Astrocyte (in vitro differentiated cells and primary cell): ENCODE measurements at regions not wholly inside any gene's neighbourhood (a gene's known extent, or its start where the extent isn't known, plus 50 kb on each side); places are given as distances from the start of the nearest gene placed in this dataset.

Source experiments
- DNase-seq: peaks from one replicate; pipeline ENCODE4 v3.0.0-alpha.2; 2010; ENCODE audit warnings: low read depth
- FAIRE-seq: peaks from 2 replicates; lab custom pipeline; 2011; peaks lifted over from hg19 to GRCh38; lab: Jason Lieb, UNC
- H2AFZ ChIP-seq: 2 replicates; pipeline ENCODE4 v1.6.0; 2012; ENCODE audit warnings: low read depth, low read length, inconsistent platforms
- H3K27ac ChIP-seq: 2 replicates; pipeline ENCODE4 v1.5.1; 2011; ENCODE audit warnings: low read depth, low read length, inconsistent platforms
- H3K27me3 ChIP-seq: 2 replicates; pipeline ENCODE4 v1.6.0; 2011; ENCODE audit warnings: low read length, inconsistent platforms; ENCODE audit not compliant: insufficient read depth
- H3K36me3 ChIP-seq: 2 replicates; pipeline ENCODE4 v1.5.1; 2011; ENCODE audit warnings: low read length, inconsistent platforms; ENCODE audit not compliant: insufficient read depth
- H3K4me1 ChIP-seq: 2 replicates; pipeline ENCODE4 v1.5.1; 2011; ENCODE audit warnings: low read length, inconsistent platforms; ENCODE audit not compliant: insufficient read depth
- H3K4me2 ChIP-seq: 2 replicates; pipeline ENCODE4 v1.6.0; 2012; ENCODE audit warnings: low read length, inconsistent platforms
- H3K4me3 ChIP-seq: 2 replicates; pipeline ENCODE4 v1.5.1; 2011; ENCODE audit warnings: low read depth, mild to moderate bottlenecking, low read length, inconsistent platforms; ENCODE audit not compliant: insufficient read depth
- H3K79me2 ChIP-seq: 2 replicates; pipeline ENCODE4 v1.6.0; 2012; ENCODE audit warnings: mild to moderate bottlenecking, low read length, inconsistent platforms; ENCODE audit not compliant: insufficient read depth
- H3K9ac ChIP-seq: 2 replicates; pipeline ENCODE4 v1.6.0; 2012; ENCODE audit warnings: mild to moderate bottlenecking, low read length, inconsistent platforms
- H3K9me3 ChIP-seq: 2 replicates; pipeline ENCODE4 v1.5.1; 2012; ENCODE audit warnings: low read depth, mild to moderate bottlenecking, low read length, inconsistent platforms; ENCODE audit not compliant: insufficient read depth
- H4K20me1 ChIP-seq: 2 replicates; pipeline ENCODE4 v1.6.0; 2012; ENCODE audit warnings: low read length, inconsistent platforms; ENCODE audit not compliant: insufficient read depth
- H3K27ac Mint-ChIP-seq: one replicate; pipeline ENCODE4 v1.8.0; 2021; ENCODE audit warnings: mild to moderate bottlenecking, mixed read lengths; ENCODE audit not compliant: unreplicated experiment
- H3K27me3 Mint-ChIP-seq: one replicate; pipeline ENCODE4 v1.8.0; 2021; ENCODE audit warnings: low read depth, mixed read lengths; ENCODE audit not compliant: unreplicated experiment
- H3K36me3 Mint-ChIP-seq: one replicate; pipeline ENCODE4 v1.8.0; 2021; ENCODE audit warnings: low read depth, mixed read lengths; ENCODE audit not compliant: unreplicated experiment
- H3K4me1 Mint-ChIP-seq: one replicate; pipeline ENCODE4 v1.8.0; 2021; ENCODE audit warnings: low read depth, mixed read lengths; ENCODE audit not compliant: unreplicated experiment
- H3K4me3 Mint-ChIP-seq: one replicate; pipeline ENCODE4 v1.8.0; 2021; ENCODE audit warnings: mild to moderate bottlenecking, moderate library complexity, mixed read lengths; ENCODE audit not compliant: unreplicated experiment
- H3K9me3 Mint-ChIP-seq: one replicate; pipeline ENCODE4 v1.8.0; 2021; ENCODE audit warnings: mild to moderate bottlenecking, mixed read lengths; ENCODE audit not compliant: unreplicated experiment
- EZH2 ChIP-seq: IDR thresholded peaks from 2 replicates; pipeline ENCODE4 v1.6.1; 2012; ENCODE audit warnings: mild to moderate bottlenecking, low read length, inconsistent platforms; ENCODE audit not compliant: insufficient read depth
- TF ChIP-seq, protein P1 (sequence below): IDR thresholded peaks from 2 replicates; pipeline ENCODE4 v1.5.1; 2011; ENCODE audit warnings: low read depth, mild to moderate bottlenecking, inconsistent platforms, low read length, moderate library complexity; ENCODE audit not compliant: insufficient read depth

DNA sequence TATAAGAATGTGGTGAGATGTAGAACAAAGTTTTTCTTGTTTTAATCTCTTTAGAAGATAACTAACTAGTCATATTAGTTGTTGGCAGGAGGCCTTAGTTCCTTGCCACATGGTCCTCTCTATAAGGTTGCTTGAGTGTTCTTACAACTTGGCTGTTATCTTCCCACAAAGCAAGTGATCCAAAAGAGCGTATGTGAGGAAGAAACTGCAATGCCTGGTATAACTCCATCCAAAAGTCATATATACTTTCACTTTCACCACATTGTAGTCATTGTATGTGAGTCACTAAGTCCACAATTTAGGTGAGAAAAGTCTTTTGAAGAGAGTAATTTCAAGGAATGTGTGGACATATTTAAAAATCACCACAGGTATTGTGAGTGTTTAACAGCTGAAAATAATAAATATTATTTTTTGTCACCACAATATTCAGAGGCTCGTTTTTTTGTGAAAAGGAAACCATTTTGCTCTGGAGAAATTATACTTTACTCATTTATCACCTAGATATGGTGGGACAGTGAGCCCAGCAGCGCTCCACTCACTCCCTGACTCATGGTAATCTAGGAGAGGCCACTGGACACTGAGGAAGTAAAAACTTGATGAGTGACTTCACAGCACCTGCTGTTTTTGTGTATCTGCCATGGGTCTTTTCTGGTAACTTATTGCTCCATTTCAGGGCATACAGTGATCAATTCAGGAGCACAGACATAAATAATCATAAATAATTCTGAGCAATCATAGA lies 369.4 kb upstream of the NDST3 start:
- Mint-ChIP-seq H3K4me3 (no peak overlapping the region), H3K36me3 (no peaks in the 10 kb centered on the region), H3K27me3 (no peaks in the 10 kb centered on the region), H3K4me1 (no peaks in the 10 kb centered on the region), H3K27ac (no peak overlapping the region), H3K9me3 (no peaks in the 10 kb centered on the region)
- DNase-seq (peak; percentile 36), FAIRE-seq (no peak)
- no peak overlapping the region for H3K9ac ChIP-seq
- no peak overlapping the region for H3K4me2 ChIP-seq
- no peak overlapping the region for H3K4me3 ChIP-seq
- no peak for TF ChIP-seq EZH2
- TF ChIP-seq, protein P1, sequence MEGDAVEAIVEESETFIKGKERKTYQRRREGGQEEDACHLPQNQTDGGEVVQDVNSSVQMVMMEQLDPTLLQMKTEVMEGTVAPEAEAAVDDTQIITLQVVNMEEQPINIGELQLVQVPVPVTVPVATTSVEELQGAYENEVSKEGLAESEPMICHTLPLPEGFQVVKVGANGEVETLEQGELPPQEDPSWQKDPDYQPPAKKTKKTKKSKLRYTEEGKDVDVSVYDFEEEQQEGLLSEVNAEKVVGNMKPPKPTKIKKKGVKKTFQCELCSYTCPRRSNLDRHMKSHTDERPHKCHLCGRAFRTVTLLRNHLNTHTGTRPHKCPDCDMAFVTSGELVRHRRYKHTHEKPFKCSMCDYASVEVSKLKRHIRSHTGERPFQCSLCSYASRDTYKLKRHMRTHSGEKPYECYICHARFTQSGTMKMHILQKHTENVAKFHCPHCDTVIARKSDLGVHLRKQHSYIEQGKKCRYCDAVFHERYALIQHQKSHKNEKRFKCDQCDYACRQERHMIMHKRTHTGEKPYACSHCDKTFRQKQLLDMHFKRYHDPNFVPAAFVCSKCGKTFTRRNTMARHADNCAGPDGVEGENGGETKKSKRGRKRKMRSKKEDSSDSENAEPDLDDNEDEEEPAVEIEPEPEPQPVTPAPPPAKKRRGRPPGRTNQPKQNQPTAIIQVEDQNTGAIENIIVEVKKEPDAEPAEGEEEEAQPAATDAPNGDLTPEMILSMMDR, result no peak
- H3K9me3 ChIP-seq, result no peaks in the 10 kb centered on the region
- H3K27ac ChIP-seq, result no peak overlapping the region
- H3K27me3 ChIP-seq, result no peaks in the 10 kb centered on the region
- H4K20me1 ChIP-seq, result no peaks in the 10 kb centered on the region
- H3K79me2 ChIP-seq, result no peaks in the 10 kb centered on the region
- H2AFZ ChIP-seq, result no peak overlapping the region
- H3K36me3 ChIP-seq, result no peaks in the 10 kb centered on the region
- H3K4me1 ChIP-seq, result no peaks in the 10 kb centered on the region

DNA sequence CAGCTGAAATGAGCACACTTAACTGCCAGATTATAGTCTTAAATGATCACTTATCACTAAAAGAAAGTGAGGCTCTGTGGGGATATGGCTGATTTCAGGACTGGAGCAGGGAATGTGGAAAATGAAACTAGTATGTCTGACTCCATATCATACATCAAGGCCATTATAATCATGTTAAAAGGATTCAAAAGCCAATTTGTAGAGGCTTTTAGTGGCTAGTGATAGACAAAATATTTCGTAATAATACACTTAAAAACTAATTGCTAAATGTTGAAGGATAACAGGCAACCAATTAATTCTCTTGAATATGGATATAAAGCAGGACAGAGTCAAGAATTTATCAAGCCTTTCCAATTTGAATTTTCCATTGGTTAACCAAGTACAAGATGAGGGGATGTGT lies 358.1 kb upstream of the NDST3 start:
- Mint-ChIP-seq H3K4me3 (no peak overlapping the region), H3K4me1 (no peaks in the 10 kb centered on the region), H3K27ac (no peak overlapping the region), H3K36me3 (peaks cover 2% of the 10 kb centered on the region), H3K27me3 (no peaks in the 10 kb centered on the region), H3K9me3 (peaks cover 12% of the 10 kb centered on the region)
- H3K27ac ChIP-seq, result no peak overlapping the region
- DNase-seq, result no peak
- no peaks in the 10 kb centered on the region for H4K20me1 ChIP-seq
- TF ChIP-seq EZH2, result no peak
- TF ChIP-seq, protein P1, result no peak
- H3K4me3 ChIP-seq, result no peak overlapping the region
- no peak overlapping the region for H2AFZ ChIP-seq
- H3K79me2 ChIP-seq, result no peaks in the 10 kb centered on the region
- no peaks in the 10 kb centered on the region for H3K27me3 ChIP-seq
- no peak for FAIRE-seq
- no peaks in the 10 kb centered on the region for H3K36me3 ChIP-seq
- no peak overlapping the region for H3K9ac ChIP-seq
- no peak overlapping the region for H3K4me2 ChIP-seq
- H3K9me3 ChIP-seq, result no peaks in the 10 kb centered on the region
- no peaks in the 10 kb centered on the region for H3K4me1 ChIP-seq

DNA sequence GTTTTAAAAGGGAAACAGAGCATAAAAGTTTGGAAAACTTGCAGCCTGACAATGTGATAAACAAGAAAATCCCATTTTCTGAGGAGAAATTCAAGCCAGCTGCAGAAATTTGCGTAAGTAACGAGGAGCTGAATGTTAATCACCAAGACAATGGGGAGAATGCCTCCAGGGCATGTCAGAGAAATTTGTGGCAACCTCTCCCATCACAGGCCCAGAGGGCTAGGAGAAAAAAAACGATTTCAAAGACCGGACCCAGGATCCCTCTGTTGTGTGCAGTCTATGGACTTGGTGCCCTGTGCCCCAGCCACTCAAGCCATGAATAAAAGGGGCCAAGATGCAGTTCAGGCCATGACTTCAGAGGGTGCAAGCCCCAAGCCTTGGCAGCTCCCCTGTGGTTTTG lies 355.4 kb upstream of the NDST3 start:
- TF ChIP-seq, protein P1, result no peak
- TF ChIP-seq EZH2, result no peak
- H3K79me2 ChIP-seq, result no peaks in the 10 kb centered on the region
- H3K4me2 ChIP-seq, result no peak overlapping the region
- DNase-seq (no peak), FAIRE-seq (no peak)
- H3K27ac Mint-ChIP-seq, result no peak overlapping the region
- no peaks in the 10 kb centered on the region for H3K9me3 ChIP-seq
- no peaks in the 10 kb centered on the region for H4K20me1 ChIP-seq
- H3K9me3 Mint-ChIP-seq, result peaks cover 12% of the 10 kb centered on the region
- no peak overlapping the region for H3K4me3 ChIP-seq
- H3K4me3 Mint-ChIP-seq, result no peak overlapping the region
- no peaks in the 10 kb centered on the region for H3K36me3 ChIP-seq
- peaks cover 2% of the 10 kb centered on the region for H3K36me3 Mint-ChIP-seq
- no peak overlapping the region for H3K27ac ChIP-seq
- H3K9ac ChIP-seq, result no peak overlapping the region
- H3K4me1 ChIP-seq, result no peaks in the 10 kb centered on the region
- no peak overlapping the region for H2AFZ ChIP-seq
- no peaks in the 10 kb centered on the region for H3K4me1 Mint-ChIP-seq
- H3K27me3 ChIP-seq, result no peaks in the 10 kb centered on the region
- H3K27me3 Mint-ChIP-seq, result no peaks in the 10 kb centered on the region
